ENCODE measurements at regions not wholly inside any gene's neighbourhood (a gene's known extent, or its start where the extent isn't known, plus 50 kb on each side); places are given as distances from the start of the nearest gene placed in this dataset.

DNA sequence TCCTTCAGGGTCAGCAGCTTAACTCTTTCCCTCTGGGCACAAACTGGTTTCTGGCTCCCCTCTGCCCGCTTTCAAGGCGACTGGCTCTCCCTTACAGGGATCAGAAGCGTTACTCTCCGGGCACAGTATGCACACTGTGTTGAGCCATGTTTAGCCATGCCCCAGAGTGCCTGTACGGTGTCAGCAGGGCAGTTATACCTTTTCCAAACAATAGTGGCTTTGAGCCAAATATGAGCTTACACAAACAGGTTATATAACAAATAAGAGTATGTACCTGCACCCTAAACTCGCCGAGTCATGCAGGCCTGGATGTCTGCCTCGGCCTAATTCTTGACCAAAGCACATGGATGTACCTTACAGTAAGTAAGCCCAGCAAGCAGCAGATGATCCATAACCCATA is 175.6 kb upstream of the ANKRD28 start:
- H3K9ac ChIP-seq (ENCODE audit: extremely low read depth, insufficient read length, low read length) = no peak overlapping the region
- Mint-ChIP-seq H3K9me3 (peaks cover 0 to 2% of the 10 kb centered on the region in 2 experiments; a peak in 3 of 5 replicates), H3K27ac (peak overlapping the region in 1 of 3 experiments; percentile 28; a peak in 1 of 7 replicates), H3K4me3 (no peak overlapping the region), H3K27me3 (ENCODE audit: low read depth) (peaks cover 2% of the 10 kb centered on the region; the same call in 1 of the 2 replicates), H3K4me1 (peaks cover 3% of the 10 kb centered on the region in 2 experiments; a peak in 2 of 4 replicates), H3K36me3 (ENCODE audit: insufficient read depth in 1 of 3, low read depth in 3 of 3) (no peaks in the 10 kb centered on the region; a peak in 1 of 7 replicates)
- no peak overlapping the region for H2BK12ac ChIP-seq (ENCODE audit: insufficient read length, low read depth, low read length)
- H3K14ac ChIP-seq (ENCODE audit: insufficient read depth, low read length) = no peak overlapping the region
- DNase-seq = no peak
- no peak overlapping the region for H3K27ac ChIP-seq (ENCODE audit: insufficient read length, low read depth, low read length)
- no peak overlapping the region for H2AFZ ChIP-seq (ENCODE audit: low read length)
- no peaks in the 10 kb centered on the region for H3K9me3 ChIP-seq (ENCODE audit: control insufficient read depth, low read depth, low read length)
- no peaks in the 10 kb centered on the region for H3K79me1 ChIP-seq (ENCODE audit: insufficient read depth, low read depth, low read length, poor library complexity, severe bottlenecking)
- TF ChIP-seq, protein P1, sequence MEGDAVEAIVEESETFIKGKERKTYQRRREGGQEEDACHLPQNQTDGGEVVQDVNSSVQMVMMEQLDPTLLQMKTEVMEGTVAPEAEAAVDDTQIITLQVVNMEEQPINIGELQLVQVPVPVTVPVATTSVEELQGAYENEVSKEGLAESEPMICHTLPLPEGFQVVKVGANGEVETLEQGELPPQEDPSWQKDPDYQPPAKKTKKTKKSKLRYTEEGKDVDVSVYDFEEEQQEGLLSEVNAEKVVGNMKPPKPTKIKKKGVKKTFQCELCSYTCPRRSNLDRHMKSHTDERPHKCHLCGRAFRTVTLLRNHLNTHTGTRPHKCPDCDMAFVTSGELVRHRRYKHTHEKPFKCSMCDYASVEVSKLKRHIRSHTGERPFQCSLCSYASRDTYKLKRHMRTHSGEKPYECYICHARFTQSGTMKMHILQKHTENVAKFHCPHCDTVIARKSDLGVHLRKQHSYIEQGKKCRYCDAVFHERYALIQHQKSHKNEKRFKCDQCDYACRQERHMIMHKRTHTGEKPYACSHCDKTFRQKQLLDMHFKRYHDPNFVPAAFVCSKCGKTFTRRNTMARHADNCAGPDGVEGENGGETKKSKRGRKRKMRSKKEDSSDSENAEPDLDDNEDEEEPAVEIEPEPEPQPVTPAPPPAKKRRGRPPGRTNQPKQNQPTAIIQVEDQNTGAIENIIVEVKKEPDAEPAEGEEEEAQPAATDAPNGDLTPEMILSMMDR (conservative IDR thresholded peaks at IDR 0.05) = no peak
- H3K23me2 ChIP-seq (ENCODE audit: insufficient read length, low read depth, low read length, poor library complexity, severe bottlenecking) = no peaks in the 10 kb centered on the region
- no peaks in the 10 kb centered on the region for H3K4me1 ChIP-seq (ENCODE audit: insufficient read depth, low read length)
- no peak overlapping the region for H3K56ac ChIP-seq (ENCODE audit: insufficient read length, low read depth, low read length)
- no peak overlapping the region for H3K18ac ChIP-seq (ENCODE audit: insufficient read length, low read depth, low read length)
- no peaks in the 10 kb centered on the region for H3K27me3 ChIP-seq (ENCODE audit: insufficient read depth, low read length)
- no peaks in the 10 kb centered on the region for H4K20me1 ChIP-seq (ENCODE audit: control insufficient read depth, insufficient read depth, insufficient read length)
- H3T11ph ChIP-seq (ENCODE audit: low read length) = no peak overlapping the region
- no peak overlapping the region for H4K91ac ChIP-seq (ENCODE audit: insufficient read length, low read depth, low read length)
- H2BK20ac ChIP-seq (ENCODE audit: low read depth, low read length, poor library complexity, severe bottlenecking) = no peak overlapping the region
- no peak overlapping the region for H3K23ac ChIP-seq (ENCODE audit: insufficient read length, low read depth, low read length)
- H2AK5ac ChIP-seq (ENCODE audit: insufficient read length, low read length) = no peak overlapping the region
- no peaks in the 10 kb centered on the region for H3K79me2 ChIP-seq (ENCODE audit: insufficient read depth, low read length)
- H4K5ac ChIP-seq (ENCODE audit: insufficient read length, low read depth, low read length) = no peak overlapping the region
- no peak overlapping the region for H3K4me2 ChIP-seq (ENCODE audit: insufficient read depth, insufficient read length, low read length)
- no peak overlapping the region for H2BK15ac ChIP-seq (ENCODE audit: low read depth, low read length)
- H4K8ac ChIP-seq (replicated peaks; ENCODE audit: insufficient read length, low read depth, low read length) = no peak overlapping the region
- no peak overlapping the region for H2BK5ac ChIP-seq (ENCODE audit: insufficient read length, low read length)
- no CpG with 5 or more reads among the region's 8 CpGs for WGBS (ENCODE audit: extremely low coverage, insufficient read length, low lambda C conversion rate)
- H2BK120ac ChIP-seq (ENCODE audit: low read depth, low read length, poor library complexity, severe bottlenecking) = no peak overlapping the region
- H3K4ac ChIP-seq (ENCODE audit: low read depth, low read length) = no peak overlapping the region
